ENCODE measurements at regions not wholly inside any gene's neighbourhood (a gene's known extent, or its start where the extent isn't known, plus 50 kb on each side); places are given as distances from the start of the nearest gene placed in this dataset.

DNA sequence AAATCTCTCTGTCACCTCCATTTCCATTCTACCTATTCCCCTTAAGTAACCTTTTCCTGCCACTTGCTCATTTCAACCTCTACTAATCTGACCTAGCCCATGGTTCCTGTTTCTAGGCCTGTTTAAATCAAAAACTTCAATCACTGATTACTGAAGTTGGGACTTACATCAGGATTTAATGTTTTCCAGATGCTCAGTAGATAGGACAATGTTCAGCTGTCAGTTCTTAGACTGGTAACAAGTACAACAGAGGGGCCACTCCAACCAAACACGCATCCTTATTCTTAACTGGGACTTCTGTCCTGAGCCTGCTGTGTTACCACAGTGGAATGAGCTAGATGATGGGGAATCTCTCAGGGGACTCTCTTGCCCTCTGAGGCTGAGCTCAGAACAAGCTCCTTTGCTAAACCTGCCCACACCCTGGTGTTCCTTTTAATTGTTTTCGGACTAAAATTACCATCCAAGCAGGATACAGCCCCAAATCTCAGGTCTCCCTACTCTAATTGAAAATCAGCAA is 974.6 kb downstream of the TTLL7 start:
- TF ChIP-seq EZH2 (IDR thresholded peaks at IDR 0.05): no peak
- no peak for TF ChIP-seq POLR2AphosphoS5 (IDR thresholded peaks at IDR 0.05; ENCODE audit: borderline replicate concordance, low read depth, low read length)

Data from SK-N-MC (cell line).